Breast epithelium (tissue), 3 donors: ENCODE measurements at regions not wholly inside any gene's neighbourhood (a gene's known extent, or its start where the extent isn't known, plus 50 kb on each side); places are given as distances from the start of the nearest gene placed in this dataset.

Experiments used
- CTCF ChIP-seq, 3 donors: fragments of 450-650 bp; IDR thresholded peaks; one replicate each; pipeline ENCODE4 v1.5.1; 2016 to 2017; ENCODE audit warnings: antibody characterized with exemption in 3 of 3, mild to moderate bottlenecking in 3 of 3, moderate library complexity in 3 of 3
- POLR2A ChIP-seq: fragments of 450-650 bp; IDR thresholded peaks from one replicate; pipeline ENCODE4 v1.6.1; 2016; ENCODE audit warnings: antibody characterized with exemption, mild to moderate bottlenecking, moderate library complexity
- POLR2AphosphoS5 ChIP-seq, 3 donors: sonication (generic); formaldehyde crosslinking; IDR thresholded peaks; one replicate each; pipeline ENCODE4 v1.6.1; 2017; ENCODE audit warnings: antibody characterized with exemption in 3 of 3

- TF ChIP-seq CTCF (IDR thresholded peaks at IDR 0.05): no peak
- TF ChIP-seq POLR2A: no peak
- no peak for TF ChIP-seq POLR2AphosphoS5 (IDR thresholded peaks at IDR 0.05)
These were observed 59.6 kb upstream of the EDN1 start for GRCh38 chr6:12230523-12230922.
